CD4-positive, alpha-beta T cell treated with Interleukin-15 for 1 hour (primary cell): ENCODE measurements at regions not wholly inside any gene's neighbourhood (a gene's known extent, or its start where the extent isn't known, plus 50 kb on each side); places are given as distances from the start of the nearest gene placed in this dataset.
"Not testable (repeated sequence)": the region's sequence is repeated elsewhere in the genome, so short reads cannot be mapped to it uniquely, and the experiment has no call there.

Experiments used
- DNase-seq: peaks from one replicate; pipeline ENCODE4 v3.0.0-alpha.2; 2020

GRCh38 chr7:131720703-131721102 lies 164.3 kb upstream of the PODXL start:
- DNase-seq, result no peak

- no peak for DNase-seq
Measured at GRCh38 chr7:131717181-131717580, 160.8 kb upstream of the PODXL start.

- no peak for DNase-seq
Measured at GRCh38 chr7:131699323-131699722, 142.9 kb upstream of the PODXL start.

GRCh38 chr7:131692131-131692960 lies 135.9 kb upstream of the PODXL start:
- DNase-seq, result no peak

GRCh38 chr7:131691454-131692130 lies 135.2 kb upstream of the PODXL start:
- no peak for DNase-seq

- no peak for DNase-seq
Measured at GRCh38 chr7:131690441-131690840, 134.0 kb upstream of the PODXL start.

GRCh38 chr7:131689662-131690234 lies 133.3 kb upstream of the PODXL start:
- DNase-seq, result no peak

GRCh38 chr7:131688738-131689661 lies 132.6 kb upstream of the PODXL start:
- peak; percentile 46 for DNase-seq

GRCh38 chr7:131687296-131687695 lies 130.9 kb upstream of the PODXL start:
- no peak for DNase-seq

GRCh38 chr7:131686833-131687232 lies 130.4 kb upstream of the PODXL start:
- no peak for DNase-seq

- DNase-seq, result no peak
Measured at GRCh38 chr7:131683536-131684125, 127.2 kb upstream of the PODXL start.

GRCh38 chr7:131681961-131682360 lies 125.5 kb upstream of the PODXL start:
- no peak for DNase-seq

GRCh38 chr7:131679071-131679470 lies 122.6 kb upstream of the PODXL start:
- not testable (repeated sequence) for DNase-seq

- DNase-seq, result not testable (repeated sequence)
Measured at GRCh38 chr7:131676850-131677249, 120.4 kb upstream of the PODXL start.

GRCh38 chr7:131674131-131674530 lies 117.7 kb upstream of the PODXL start:
- no peak for DNase-seq

- DNase-seq, result no peak
Measured at GRCh38 chr7:131673576-131673975, 117.1 kb upstream of the PODXL start.

- DNase-seq, result no peak
Measured at GRCh38 chr7:131670406-131670805, 114.0 kb upstream of the PODXL start.

GRCh38 chr7:131667699-131668098 lies 111.3 kb upstream of the PODXL start:
- no peak for DNase-seq

- no peak for DNase-seq
Measured at GRCh38 chr7:131665021-131665420, 108.6 kb upstream of the PODXL start.

- no peak for DNase-seq
Measured at GRCh38 chr7:131664570-131664969, 108.1 kb upstream of the PODXL start.

GRCh38 chr7:131662301-131662873 lies 106.0 kb upstream of the PODXL start:
- not testable (repeated sequence) for DNase-seq

GRCh38 chr7:131657881-131658280 lies 101.5 kb upstream of the PODXL start:
- no peak for DNase-seq
